ENCODE measurements at regions not wholly inside any gene's neighbourhood (a gene's known extent, or its start where the extent isn't known, plus 50 kb on each side); places are given as distances from the start of the nearest gene placed in this dataset.

- CTCF ChIA-PET, result no interaction called here
Measured at GRCh38 chr2:17299891-17300540, 218.2 kb downstream of the RAD51AP2 start.

DNA sequence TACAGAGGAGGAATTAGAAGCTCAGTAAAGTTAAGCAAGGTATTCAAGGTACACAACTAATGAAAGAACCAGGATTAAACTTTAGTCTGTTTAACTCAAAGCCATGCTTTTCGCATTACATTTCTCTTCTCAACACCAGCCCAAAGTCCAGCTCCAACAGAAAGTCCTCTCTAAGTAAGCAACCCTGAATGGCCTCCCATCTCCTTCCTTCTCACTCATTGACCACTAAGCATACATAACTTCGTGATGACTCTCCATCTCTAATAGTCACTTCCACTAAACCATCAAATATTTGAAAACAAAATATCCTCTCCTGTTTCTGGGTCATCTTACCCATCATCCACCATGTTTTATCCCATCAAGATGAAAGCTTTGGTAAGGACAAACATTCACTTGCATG, 219.8 kb downstream of the RAD51AP2 start:
- ChIA-PET POLR2A (no interaction called here), CTCF (no interaction called here)
- Mint-ChIP-seq H3K4me1 (ENCODE audit: low read depth) (no peaks in the 10 kb centered on the region), H3K36me3 (ENCODE audit: low read depth) (no peaks in the 10 kb centered on the region), H3K27me3 (ENCODE audit: low read depth) (no peaks in the 10 kb centered on the region), H3K9me3 (ENCODE audit: insufficient read depth) (no peaks in the 10 kb centered on the region), H3K4me3 (no peak overlapping the region), H3K27ac (no peak overlapping the region)
- no peak for DNase-seq
- ATAC-seq, result no peak

More at GRCh38 chr2:17299891-17300540, 218.2 kb downstream of the RAD51AP2 start:
- Mint-ChIP-seq H3K9me3 (ENCODE audit: insufficient read depth) (no peaks in the 10 kb centered on the region), H3K4me3 (no peak overlapping the region), H3K4me1 (ENCODE audit: low read depth) (no peaks in the 10 kb centered on the region), H3K27me3 (ENCODE audit: low read depth) (no peaks in the 10 kb centered on the region), H3K27ac (no peak overlapping the region), H3K36me3 (ENCODE audit: low read depth) (no peaks in the 10 kb centered on the region)
- POLR2A ChIA-PET, result no interaction called here
- DNase-seq (no peak), ATAC-seq (no peak)

DNA sequence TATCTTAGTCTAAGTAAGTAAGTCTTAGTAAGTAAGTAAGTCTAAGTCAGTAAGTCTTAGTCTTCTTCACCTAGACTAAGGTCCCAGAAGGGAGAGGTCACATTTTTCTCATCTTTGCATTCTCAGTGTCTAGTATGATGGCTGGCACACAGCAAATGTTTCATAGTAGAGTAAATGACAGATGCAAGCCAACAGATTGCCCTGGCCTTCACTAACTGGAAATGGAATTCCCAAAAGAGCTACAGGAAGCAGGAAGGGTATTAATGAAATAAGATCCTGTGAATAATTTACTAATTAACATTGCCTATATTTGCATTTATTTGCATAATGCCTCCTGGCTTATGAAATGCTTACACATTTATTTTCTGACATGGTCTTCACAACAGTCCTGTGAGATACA, 221.6 kb downstream of the RAD51AP2 start:
- Mint-ChIP-seq H3K4me3 (no peak overlapping the region), H3K36me3 (ENCODE audit: low read depth) (no peaks in the 10 kb centered on the region), H3K27ac (no peak overlapping the region), H3K4me1 (ENCODE audit: low read depth) (no peaks in the 10 kb centered on the region), H3K9me3 (ENCODE audit: insufficient read depth) (no peaks in the 10 kb centered on the region), H3K27me3 (ENCODE audit: low read depth) (no peaks in the 10 kb centered on the region)
- ATAC-seq (no peak), DNase-seq (no peak)
- ChIA-PET CTCF (no interaction called here), POLR2A (no interaction called here)

GRCh38 chr2:17289669-17290068, 228.6 kb downstream of the RAD51AP2 start:
- H3K27ac Mint-ChIP-seq, result no peak overlapping the region
- H3K27me3 Mint-ChIP-seq (ENCODE audit: low read depth), result no peaks in the 10 kb centered on the region
- ATAC-seq (no peak), DNase-seq (no peak)
- no peaks in the 10 kb centered on the region for H3K9me3 Mint-ChIP-seq (ENCODE audit: insufficient read depth)
- no peaks in the 10 kb centered on the region for H3K36me3 Mint-ChIP-seq (ENCODE audit: low read depth)
- H3K4me3 Mint-ChIP-seq, result no peak overlapping the region
- ChIA-PET POLR2A (no interaction called here), CTCF (no interaction called here)
- no peaks in the 10 kb centered on the region for H3K4me1 Mint-ChIP-seq (ENCODE audit: low read depth)

DNA sequence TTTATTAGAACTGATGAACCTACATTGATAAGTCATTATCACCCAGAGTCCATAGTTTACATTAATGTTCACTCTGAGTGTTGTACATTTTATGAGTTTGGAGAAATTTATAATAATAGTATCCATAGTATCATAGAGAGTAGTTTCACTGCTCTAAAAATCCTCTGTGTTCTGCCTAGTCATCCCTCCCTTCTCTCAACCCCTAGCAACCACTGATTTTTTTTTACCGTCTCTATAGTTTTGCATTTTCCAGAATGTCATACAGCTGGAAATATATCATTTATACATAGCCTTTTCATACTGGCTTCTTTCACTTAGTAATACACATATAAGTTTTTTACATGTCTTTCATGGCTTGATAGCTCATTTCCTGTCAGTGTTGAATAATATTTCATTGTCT, 231.1 kb downstream of the RAD51AP2 start:
- ChIA-PET CTCF (no interaction called here), POLR2A (no interaction called here)
- Mint-ChIP-seq H3K9me3 (ENCODE audit: insufficient read depth) (no peaks in the 10 kb centered on the region), H3K4me1 (ENCODE audit: low read depth) (no peaks in the 10 kb centered on the region), H3K27ac (no peak overlapping the region), H3K36me3 (ENCODE audit: low read depth) (no peaks in the 10 kb centered on the region), H3K4me3 (no peak overlapping the region), H3K27me3 (ENCODE audit: low read depth) (no peaks in the 10 kb centered on the region)
- DNase-seq (no peak), ATAC-seq (no peak)

DNA sequence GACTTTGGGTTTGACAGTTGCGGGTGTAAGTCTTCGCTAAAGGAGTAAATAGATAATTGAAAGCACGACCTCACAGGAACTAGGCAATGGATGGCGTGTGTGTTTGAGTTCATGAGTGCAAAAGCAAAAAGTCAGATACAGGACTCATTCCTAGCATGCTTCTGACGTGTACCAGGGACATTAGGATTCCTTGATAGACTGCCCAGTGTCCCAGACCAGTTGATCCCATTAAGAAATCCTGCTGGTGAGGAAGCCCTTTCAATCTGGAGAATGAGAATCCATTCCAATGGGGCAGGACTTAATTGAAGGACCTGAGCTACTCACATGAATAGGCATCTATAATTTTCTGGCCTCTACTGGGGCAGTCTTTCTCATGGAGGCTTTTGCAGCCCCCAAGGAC, 235.4 kb downstream of the RAD51AP2 start:
- Mint-ChIP-seq H3K27ac (no peak overlapping the region), H3K36me3 (ENCODE audit: low read depth) (no peaks in the 10 kb centered on the region), H3K27me3 (ENCODE audit: low read depth) (no peaks in the 10 kb centered on the region), H3K4me1 (ENCODE audit: low read depth) (no peaks in the 10 kb centered on the region), H3K4me3 (no peak overlapping the region), H3K9me3 (ENCODE audit: insufficient read depth) (no peaks in the 10 kb centered on the region)
- CTCF ChIA-PET, result no interaction called here
- ATAC-seq (no peak), DNase-seq (no peak)
- POLR2A ChIA-PET, result no interaction called here

- ChIA-PET POLR2A (no interaction called here), CTCF (no interaction called here)
- ATAC-seq (no peak), DNase-seq (no peak)
- no peaks in the 10 kb centered on the region for H3K27me3 Mint-ChIP-seq (ENCODE audit: low read depth)
- H3K36me3 Mint-ChIP-seq (ENCODE audit: low read depth), result no peaks in the 10 kb centered on the region
- no peaks in the 10 kb centered on the region for H3K4me1 Mint-ChIP-seq (ENCODE audit: low read depth)
- H3K4me3 Mint-ChIP-seq, result no peak overlapping the region
- no peak overlapping the region for H3K27ac Mint-ChIP-seq
- H3K9me3 Mint-ChIP-seq (ENCODE audit: insufficient read depth), result no peaks in the 10 kb centered on the region
Measured at GRCh38 chr2:17282245-17282644, 236.0 kb downstream of the RAD51AP2 start.

DNA sequence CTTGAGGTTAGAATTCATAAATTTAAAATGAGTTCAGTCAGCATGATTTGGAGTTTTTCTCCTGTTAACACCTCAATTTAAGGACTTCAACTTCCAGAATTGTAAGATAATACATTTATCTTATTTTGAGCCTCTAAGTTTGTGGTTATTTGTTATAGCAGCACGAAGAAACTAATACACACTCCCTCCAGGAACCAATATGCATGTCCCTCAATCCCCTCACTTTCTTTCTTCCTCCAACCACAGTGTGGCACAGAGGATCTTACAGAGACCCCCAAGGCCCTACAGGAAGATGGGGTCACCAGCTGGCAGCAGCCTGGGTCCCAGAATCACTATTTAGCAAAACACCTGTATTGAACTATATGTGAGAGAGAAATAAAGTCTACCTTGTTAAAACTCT, 242.0 kb downstream of the RAD51AP2 start:
- Mint-ChIP-seq H3K36me3 (ENCODE audit: low read depth) (no peaks in the 10 kb centered on the region), H3K9me3 (ENCODE audit: insufficient read depth) (no peaks in the 10 kb centered on the region), H3K4me1 (ENCODE audit: low read depth) (no peaks in the 10 kb centered on the region), H3K27ac (no peak overlapping the region), H3K4me3 (no peak overlapping the region), H3K27me3 (ENCODE audit: low read depth) (no peaks in the 10 kb centered on the region)
- CTCF ChIA-PET, result no interaction called here
- ATAC-seq (no peak), DNase-seq (no peak)
- POLR2A ChIA-PET, result no interaction called here

- CTCF ChIA-PET, result no interaction called here
- Mint-ChIP-seq H3K4me1 (ENCODE audit: low read depth) (no peaks in the 10 kb centered on the region), H3K4me3 (no peak overlapping the region), H3K36me3 (ENCODE audit: low read depth) (no peaks in the 10 kb centered on the region), H3K27me3 (ENCODE audit: low read depth) (no peaks in the 10 kb centered on the region), H3K9me3 (ENCODE audit: insufficient read depth) (no peaks in the 10 kb centered on the region), H3K27ac (no peak overlapping the region)
- no peak for ATAC-seq
- POLR2A ChIA-PET, result no interaction called here
- DNase-seq, result no peak
Measured at GRCh38 chr2:17272652-17273525, 245.4 kb downstream of the RAD51AP2 start.

- no peaks in the 10 kb centered on the region for H3K27me3 Mint-ChIP-seq (ENCODE audit: low read depth)
- H3K27ac Mint-ChIP-seq, result no peak overlapping the region
- no peaks in the 10 kb centered on the region for H3K4me1 Mint-ChIP-seq (ENCODE audit: low read depth)
- CTCF ChIA-PET, result no interaction called here
- H3K9me3 Mint-ChIP-seq (ENCODE audit: insufficient read depth), result no peaks in the 10 kb centered on the region
- DNase-seq (no peak), ATAC-seq (no peak)
- POLR2A ChIA-PET, result no interaction called here
- H3K36me3 Mint-ChIP-seq (ENCODE audit: low read depth), result no peaks in the 10 kb centered on the region
- no peak overlapping the region for H3K4me3 Mint-ChIP-seq
Measured at GRCh38 chr2:17272170-17272569, 246.1 kb downstream of the RAD51AP2 start.

DNA sequence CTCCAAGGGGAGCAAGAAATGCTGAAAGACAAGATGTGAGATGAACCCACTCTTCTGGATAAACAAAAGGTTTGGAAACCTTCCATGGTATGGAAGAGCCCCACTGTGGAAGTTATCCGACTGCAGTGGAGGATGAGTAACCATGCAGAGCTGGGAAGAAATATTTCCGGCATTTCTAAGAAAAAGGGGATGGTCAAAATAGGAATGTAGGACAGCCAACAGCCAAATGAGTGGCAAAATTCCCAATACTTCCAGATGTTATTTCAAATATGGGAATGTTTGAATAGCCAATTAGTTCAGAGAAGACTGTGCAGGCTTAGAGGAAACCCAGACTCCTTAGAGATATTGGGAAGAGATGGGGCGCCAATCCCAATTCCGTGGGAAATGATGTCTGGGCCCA, 246.8 kb downstream of the RAD51AP2 start:
- ChIA-PET POLR2A (no interaction called here), CTCF (no interaction called here)
- Mint-ChIP-seq H3K27ac (no peak overlapping the region), H3K4me3 (no peak overlapping the region), H3K36me3 (ENCODE audit: low read depth) (no peaks in the 10 kb centered on the region), H3K27me3 (ENCODE audit: low read depth) (no peaks in the 10 kb centered on the region), H3K9me3 (ENCODE audit: insufficient read depth) (no peaks in the 10 kb centered on the region), H3K4me1 (ENCODE audit: low read depth) (no peaks in the 10 kb centered on the region)
- ATAC-seq, result no peak
- no peak for DNase-seq

- Mint-ChIP-seq H3K27me3 (ENCODE audit: low read depth) (no peaks in the 10 kb centered on the region), H3K4me3 (no peak overlapping the region), H3K36me3 (ENCODE audit: low read depth) (no peaks in the 10 kb centered on the region), H3K27ac (no peak overlapping the region), H3K4me1 (ENCODE audit: low read depth) (no peaks in the 10 kb centered on the region), H3K9me3 (ENCODE audit: insufficient read depth) (no peaks in the 10 kb centered on the region)
- ChIA-PET POLR2A (no interaction called here), CTCF (no interaction called here)
- no peak for DNase-seq
- ATAC-seq, result no peak
Measured at GRCh38 chr2:17270894-17271293, 247.3 kb downstream of the RAD51AP2 start.

DNA sequence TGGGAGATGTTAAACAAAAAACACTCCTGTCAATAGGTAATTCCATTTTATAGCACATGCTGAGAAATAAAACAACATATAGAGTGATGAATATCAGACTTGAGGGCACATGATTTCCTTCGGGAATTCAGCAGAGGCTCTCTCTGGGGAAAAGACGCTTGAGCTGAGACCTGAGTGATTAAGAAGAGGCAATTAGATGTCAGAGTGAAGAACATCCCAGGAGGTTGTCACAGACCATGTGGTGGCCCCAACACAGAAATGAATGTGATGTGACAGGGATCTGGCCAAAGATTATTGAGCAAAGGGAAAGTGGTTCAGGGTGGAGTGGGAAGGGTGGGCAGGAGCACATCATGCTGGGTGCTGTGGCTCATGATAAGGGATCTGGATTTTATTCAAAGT, 254.7 kb downstream of the RAD51AP2 start:
- ATAC-seq (no peak), DNase-seq (no peak)
- ChIA-PET CTCF (no interaction called here), POLR2A (no interaction called here)
- Mint-ChIP-seq H3K27me3 (ENCODE audit: low read depth) (no peaks in the 10 kb centered on the region), H3K4me1 (ENCODE audit: low read depth) (no peaks in the 10 kb centered on the region), H3K36me3 (ENCODE audit: low read depth) (no peaks in the 10 kb centered on the region), H3K27ac (no peak overlapping the region), H3K4me3 (no peak overlapping the region), H3K9me3 (ENCODE audit: insufficient read depth) (no peaks in the 10 kb centered on the region)
